HG03135 (cell line): ENCODE measurements at regions not wholly inside any gene's neighbourhood (a gene's known extent, or its start where the extent isn't known, plus 50 kb on each side); places are given as distances from the start of the nearest gene placed in this dataset.

ENCODE experiments used
- ATAC-seq: cut with Tn5 transposase; IDR thresholded peaks from one replicate; pipeline ENCODE4 v1.9.1; 2021; ENCODE audit warnings: mild to moderate bottlenecking, moderate library complexity; ENCODE audit not compliant: unreplicated experiment

- ATAC-seq, result no peak
Observed at GRCh38 chr12:115444346-115444745, 760.4 kb upstream of the TBX3 start.

DNA sequence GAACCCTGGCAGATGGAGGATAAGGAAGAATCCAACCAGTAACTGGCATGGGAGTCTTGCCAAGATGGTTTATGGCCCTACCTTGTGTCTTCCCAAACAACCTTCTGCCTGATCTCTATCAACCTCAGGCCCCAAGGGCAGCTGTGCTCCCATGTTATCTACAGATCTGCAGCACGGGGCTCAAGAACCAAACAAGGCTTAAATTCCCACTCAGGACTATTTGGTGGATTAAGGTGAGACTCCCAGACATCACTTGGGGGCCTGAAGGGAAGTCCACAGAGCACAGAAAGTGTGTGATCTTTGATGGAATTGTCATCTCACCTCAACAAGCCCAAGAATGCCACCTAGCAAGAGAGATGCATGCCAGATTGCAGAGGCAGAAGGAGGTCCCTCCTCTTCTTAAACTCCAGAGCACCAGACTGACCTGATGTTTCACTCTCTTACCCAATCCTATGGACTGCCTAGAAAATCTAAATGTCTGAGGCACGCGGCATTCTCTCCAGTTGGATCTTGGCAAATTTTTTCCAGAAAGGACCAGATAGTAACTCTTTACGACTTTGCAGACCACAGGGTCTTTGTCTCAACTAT lies 759.5 kb upstream of the TBX3 start:
- no peak for ATAC-seq

DNA sequence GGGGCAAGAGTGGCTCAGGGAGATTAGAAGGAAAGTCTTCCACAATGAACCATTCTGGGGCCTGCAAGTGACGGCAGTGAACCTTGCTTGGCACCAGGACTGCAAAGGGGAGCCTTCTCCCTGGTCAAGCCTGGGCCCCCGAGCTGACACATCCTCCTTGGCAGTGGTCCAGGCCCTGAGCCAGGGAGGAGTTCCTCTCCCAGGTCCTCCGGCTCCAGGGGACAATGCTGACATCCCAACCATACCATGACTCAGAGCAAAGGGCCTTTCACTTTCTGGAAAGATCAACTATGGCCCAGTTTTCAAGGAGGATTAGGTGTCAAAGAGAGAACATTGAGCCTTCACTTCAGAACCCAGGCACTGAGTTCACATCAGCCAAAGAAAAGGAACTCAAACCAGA lies 756.5 kb upstream of the TBX3 start:
- ATAC-seq, result no peak

GRCh38 chr12:115439008-115439601 lies 755.1 kb upstream of the TBX3 start:
- no peak for ATAC-seq

- ATAC-seq, result no peak
Observed at GRCh38 chr12:115438314-115438713, 754.3 kb upstream of the TBX3 start.

- ATAC-seq, result no peak
Observed at GRCh38 chr12:115437061-115437567, 753.1 kb upstream of the TBX3 start.

DNA sequence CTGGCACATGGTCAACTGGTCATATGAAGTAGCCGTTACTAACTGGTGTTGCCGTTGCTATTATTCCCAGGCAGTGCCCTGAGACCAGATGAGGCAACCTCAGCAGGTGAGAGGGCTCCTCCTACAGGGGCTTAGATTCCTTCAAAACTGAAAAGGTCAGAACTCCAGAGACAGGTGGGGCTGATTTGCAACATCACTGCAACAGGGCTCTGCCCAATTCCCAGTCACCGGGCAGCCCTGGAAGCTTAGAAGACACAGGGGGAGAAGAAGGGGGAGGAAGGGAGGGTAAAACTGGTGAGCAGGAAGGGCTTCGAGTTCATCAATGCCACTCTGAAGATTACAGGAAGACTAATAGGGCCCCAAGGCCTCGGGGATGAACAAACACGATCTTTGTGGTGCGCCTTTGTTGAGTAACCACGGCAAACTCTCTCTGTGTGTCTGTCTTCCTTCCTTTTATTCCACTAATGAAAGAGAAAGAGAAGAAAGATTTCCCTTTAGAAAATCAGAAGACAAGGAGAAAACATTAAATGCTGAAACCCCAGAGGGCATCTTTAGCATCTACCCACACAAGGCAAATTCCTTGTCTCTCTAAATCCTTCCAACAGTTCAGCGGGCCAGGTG lies 749.1 kb upstream of the TBX3 start:
- ATAC-seq, result no peak

GRCh38 chr12:115430636-115431035 lies 746.7 kb upstream of the TBX3 start:
- ATAC-seq, result no peak

GRCh38 chr12:115426732-115427131 lies 742.8 kb upstream of the TBX3 start:
- no peak for ATAC-seq

DNA sequence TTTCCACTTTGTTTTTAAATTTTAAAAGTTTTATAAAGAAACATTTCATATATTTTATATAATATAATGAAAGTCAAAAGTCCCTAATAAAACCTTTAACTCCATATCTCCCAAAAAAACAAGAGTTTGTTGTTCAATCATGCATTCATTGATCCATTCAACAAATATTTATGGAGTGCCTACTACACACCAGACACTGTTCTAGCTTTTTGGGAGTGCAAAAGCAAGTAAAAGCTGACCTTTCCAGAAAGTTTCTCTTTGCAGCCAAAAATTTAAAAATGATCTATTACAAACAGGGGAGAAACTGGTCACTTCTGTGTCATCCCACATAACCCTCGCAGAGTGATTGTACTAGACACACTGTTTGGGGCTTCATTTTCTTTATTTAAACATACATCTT lies 740.0 kb upstream of the TBX3 start:
- ATAC-seq, result no peak

DNA sequence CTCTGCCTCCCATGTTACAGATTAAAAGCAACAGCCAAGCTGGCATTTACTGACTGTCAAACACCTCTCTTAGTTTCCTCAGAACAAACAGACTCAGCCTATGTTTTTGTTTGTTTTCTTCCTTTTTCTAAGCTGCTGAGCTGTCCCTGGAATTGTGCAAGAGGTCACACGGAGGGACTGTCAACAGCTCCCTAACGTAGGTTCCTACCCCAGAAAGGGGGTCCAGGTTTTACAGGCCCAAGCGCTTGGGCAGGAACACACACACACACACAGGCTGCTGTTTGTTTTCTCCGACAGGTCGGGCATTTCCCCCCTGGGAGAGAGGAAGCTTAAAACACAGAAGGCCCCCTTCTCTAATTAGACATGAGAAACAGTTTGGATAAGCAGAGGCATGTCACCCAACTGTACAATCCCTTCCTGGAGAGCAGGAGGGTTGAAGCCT lies 739.6 kb upstream of the TBX3 start:
- ATAC-seq, result no peak

GRCh38 chr12:115422845-115423545 lies 739.0 kb upstream of the TBX3 start:
- no peak for ATAC-seq

- no peak for ATAC-seq
Observed at GRCh38 chr12:115421796-115422709, 738.1 kb upstream of the TBX3 start.

GRCh38 chr12:115421350-115421749 lies 737.4 kb upstream of the TBX3 start:
- no peak for ATAC-seq

- ATAC-seq, result no peak
Observed at GRCh38 chr12:115419145-115419646, 735.2 kb upstream of the TBX3 start.

- ATAC-seq, result no peak
Observed at GRCh38 chr12:115417610-115418009, 733.6 kb upstream of the TBX3 start.

- ATAC-seq, result no peak
Observed at GRCh38 chr12:115416869-115417268, 732.9 kb upstream of the TBX3 start.

DNA sequence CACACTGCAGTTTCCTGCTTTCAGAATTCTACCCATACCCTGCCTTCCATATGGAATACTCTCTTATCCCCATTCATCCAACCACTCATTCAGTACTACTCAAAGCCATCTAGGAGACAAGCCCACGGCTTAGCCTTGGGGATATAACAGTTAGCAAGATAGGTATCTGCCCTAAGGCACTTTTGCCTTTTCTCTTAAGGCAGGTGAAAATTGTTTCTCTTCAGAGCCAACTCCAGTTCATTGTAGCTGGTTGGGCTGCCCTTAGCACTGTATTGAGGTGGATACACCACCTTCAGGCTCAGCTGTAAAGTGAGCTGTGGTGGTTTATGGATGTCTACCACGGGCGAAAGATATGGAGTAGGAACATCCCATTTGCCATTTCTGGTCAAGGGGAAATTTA lies 729.7 kb upstream of the TBX3 start:
- no peak for ATAC-seq

- ATAC-seq, result no peak
Observed at GRCh38 chr12:115412831-115413230, 728.9 kb upstream of the TBX3 start.

DNA sequence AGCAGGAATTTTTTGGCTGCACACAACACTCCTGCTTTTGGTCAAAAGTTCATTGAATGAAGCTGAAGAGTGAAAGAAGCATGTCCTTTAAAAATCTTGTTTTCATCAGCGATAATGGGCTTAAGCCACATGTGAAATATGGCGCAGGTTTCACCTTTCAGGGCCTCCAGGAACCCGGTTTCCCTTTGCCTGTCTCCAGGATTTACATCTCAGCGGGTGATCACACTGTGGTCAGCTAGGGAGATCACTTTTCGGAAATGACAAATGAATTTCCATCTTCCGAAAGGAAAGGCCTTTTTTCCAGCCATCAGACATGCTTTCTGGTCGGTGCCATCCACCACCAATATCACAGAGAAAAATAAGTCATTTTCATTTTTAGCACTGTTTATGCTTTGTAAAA lies 727.1 kb upstream of the TBX3 start:
- ATAC-seq, result no peak

- ATAC-seq, result no peak
Observed at GRCh38 chr12:115408642-115409041, 724.7 kb upstream of the TBX3 start.
